Calu3 (cell line): ENCODE measurements at regions not wholly inside any gene's neighbourhood (a gene's known extent, or its start where the extent isn't known, plus 50 kb on each side); places are given as distances from the start of the nearest gene placed in this dataset.

Experiments used
- BruUV-seq: library from RNA; stranded (reverse); fragments of 400-500 nt; replicated peaks from 2 replicates; lab custom pipeline; 2021; lab: Mats Ljungman, UMichigan
- CTCF ChIA-PET: fragments of 300-600 bp; sonication (Branson Sonifier 250); formaldehyde crosslinking; loops from one replicate; lab custom pipeline; 2022; ENCODE audit warnings: antibody characterized with exemption; lab: Charles Lee
- DNase-seq: peaks from one replicate; pipeline ENCODE4 v3.0.0; 2022
- H3K27ac Mint-ChIP-seq: one replicate; pipeline ENCODE4 v1.8.0; 2022; ENCODE audit warnings: mixed read lengths; ENCODE audit not compliant: unreplicated experiment
- H3K27me3 Mint-ChIP-seq: one replicate; pipeline ENCODE4 v1.8.0; 2022; ENCODE audit warnings: mixed read lengths; ENCODE audit not compliant: unreplicated experiment
- H3K36me3 Mint-ChIP-seq: one replicate; pipeline ENCODE4 v1.8.0; 2022; ENCODE audit warnings: mild to moderate bottlenecking, moderate library complexity, mixed read lengths; ENCODE audit not compliant: insufficient read depth, unreplicated experiment
- H3K4me1 Mint-ChIP-seq: one replicate; pipeline ENCODE4 v1.8.0; 2022; ENCODE audit warnings: mild to moderate bottlenecking, low read depth, mixed read lengths; ENCODE audit not compliant: unreplicated experiment
- H3K4me3 Mint-ChIP-seq: one replicate; pipeline ENCODE4 v1.8.0; 2022; ENCODE audit warnings: mild to moderate bottlenecking, low read depth, moderate library complexity, mixed read lengths; ENCODE audit not compliant: unreplicated experiment
- H3K9me3 Mint-ChIP-seq: one replicate; pipeline ENCODE4 v1.8.0; 2022; ENCODE audit warnings: low read depth, mixed read lengths; ENCODE audit not compliant: unreplicated experiment
- CTCF ChIP-seq: fragments of 200-600 bp; IDR thresholded peaks from one replicate; pipeline ENCODE4 v1.8.0; 2022; ENCODE audit warnings: antibody characterized with exemption; ENCODE audit not compliant: unreplicated experiment
- intact Hi-C: fragments of 100-400 bp; cut with micrococcal nuclease; formaldehyde crosslinking; loops from one replicate; pipeline ENCODE4 v1.10.0; 2022; ENCODE audit not compliant: unreplicated experiment

DNA sequence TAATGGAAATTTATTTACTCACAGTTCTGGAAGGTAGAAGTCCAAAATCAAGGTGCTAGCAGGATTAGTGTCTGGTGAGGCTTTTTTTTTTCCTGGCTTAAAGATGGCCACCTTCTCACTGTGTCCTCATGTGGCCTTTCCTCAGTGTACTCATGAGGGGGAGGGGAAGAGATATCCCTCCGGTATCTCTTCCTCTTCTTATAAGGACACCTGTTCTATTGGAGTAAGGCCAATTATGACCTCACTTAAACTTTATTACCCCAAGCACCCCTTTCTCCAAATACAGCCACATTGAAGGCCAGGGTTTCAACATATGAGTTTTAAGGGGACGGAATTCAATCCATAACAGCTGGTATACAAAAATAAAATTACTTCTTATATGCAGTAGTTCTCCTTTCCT, 203.7 kb upstream of the C1orf87 start:
- H3K4me1 Mint-ChIP-seq, result peaks cover 40% of the 10 kb centered on the region
- TF ChIP-seq CTCF, result no peak
- no peak overlapping the region for H3K4me3 Mint-ChIP-seq
- H3K36me3 Mint-ChIP-seq, result no peaks in the 10 kb centered on the region
- no peak for DNase-seq
- H3K27me3 Mint-ChIP-seq, result no peaks in the 10 kb centered on the region
- no TSS peak for BruUV-seq
- intact Hi-C loops, result no loop called here
- no peak overlapping the region for H3K27ac Mint-ChIP-seq
- H3K9me3 Mint-ChIP-seq, result no peaks in the 10 kb centered on the region
- CTCF ChIA-PET, result no interaction called here

DNA sequence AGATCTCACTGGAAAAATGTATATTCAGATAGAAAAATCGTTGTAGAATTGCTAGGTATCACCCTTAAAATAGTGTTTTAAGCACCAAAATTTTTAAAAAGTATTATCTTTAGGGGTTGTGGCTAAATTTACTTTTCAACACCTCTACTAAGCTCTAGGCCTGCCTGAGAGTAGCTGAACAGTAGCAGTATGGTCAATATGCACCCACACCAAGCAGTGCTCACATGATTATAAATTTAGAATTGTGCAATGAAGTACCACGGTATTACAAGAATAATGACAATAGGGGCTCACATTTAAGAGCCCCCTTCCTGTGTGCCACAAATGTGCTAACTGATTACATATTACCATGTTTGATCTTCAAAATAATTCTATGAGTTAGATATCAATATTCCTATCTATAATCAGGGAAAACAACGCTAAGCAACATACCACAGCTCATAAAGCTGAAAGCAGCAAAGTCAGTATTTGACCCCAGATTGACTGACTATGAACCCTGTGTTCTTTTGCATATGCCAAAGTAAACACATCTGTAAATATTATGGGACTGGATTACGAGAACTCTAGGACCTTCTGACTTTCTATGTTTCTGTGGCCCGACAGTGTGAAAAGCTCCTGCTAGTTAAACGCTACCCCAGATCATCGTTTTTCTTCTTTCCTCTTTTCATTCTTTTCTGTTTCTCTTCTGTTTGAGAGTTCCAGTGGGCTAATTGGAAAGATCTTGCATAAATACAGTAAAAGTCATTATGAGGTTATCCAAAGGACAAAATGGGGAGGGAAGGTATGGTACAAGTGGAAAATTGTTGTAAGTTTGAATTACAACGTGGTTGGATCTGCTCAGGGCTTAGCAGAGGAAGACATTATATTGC, 201.1 kb upstream of the C1orf87 start:
- Mint-ChIP-seq H3K36me3 (no peaks in the 10 kb centered on the region), H3K27me3 (no peaks in the 10 kb centered on the region), H3K4me3 (no peak overlapping the region), H3K27ac (no peak overlapping the region), H3K4me1 (peaks cover 21% of the 10 kb centered on the region), H3K9me3 (no peaks in the 10 kb centered on the region)
- no TSS peak for BruUV-seq
- CTCF ChIA-PET, result interaction anchor here (0.7 kb wide), 1 partner anchor 29 kb away, joined by 3 read pairs; no protein-coding TSS in a partner anchor
- no peak for DNase-seq
- intact Hi-C loops, result no loop called here
- TF ChIP-seq CTCF, result no peak

DNA sequence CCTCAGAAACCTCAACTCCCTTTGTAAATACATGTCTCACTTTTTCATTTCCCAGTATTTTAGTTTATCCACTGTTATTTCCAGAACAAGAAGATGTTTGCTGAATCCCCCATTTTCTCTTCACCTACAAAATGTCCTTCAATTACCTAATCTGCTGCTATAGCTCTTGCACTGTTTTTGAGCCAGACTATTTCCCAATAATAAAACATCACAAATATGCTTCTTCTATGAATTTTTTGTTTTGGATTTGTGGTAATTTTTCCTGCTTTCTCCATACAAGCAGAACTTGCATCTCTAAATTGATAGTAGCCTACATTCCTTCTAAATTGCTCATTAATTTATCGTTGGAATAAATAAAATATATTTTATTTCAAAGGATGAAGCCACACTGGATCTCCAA, 199.6 kb upstream of the C1orf87 start:
- peaks cover 3% of the 10 kb centered on the region for H3K9me3 Mint-ChIP-seq
- H3K36me3 Mint-ChIP-seq, result no peaks in the 10 kb centered on the region
- H3K27me3 Mint-ChIP-seq, result no peaks in the 10 kb centered on the region
- no peak for TF ChIP-seq CTCF
- CTCF ChIA-PET, result no interaction called here
- no TSS peak for BruUV-seq
- no peak overlapping the region for H3K4me3 Mint-ChIP-seq
- peaks cover 18% of the 10 kb centered on the region for H3K4me1 Mint-ChIP-seq
- intact Hi-C loops, result no loop called here
- DNase-seq, result no peak
- H3K27ac Mint-ChIP-seq, result no peak overlapping the region

GRCh38 chr1:60271041-60271440, 197.5 kb upstream of the C1orf87 start:
- intact Hi-C loops, result no loop called here

More at GRCh38 chr1:60271041-60271440, 197.5 kb upstream of the C1orf87 start:
- H3K4me3 Mint-ChIP-seq, result no peak overlapping the region
- no TSS peak for BruUV-seq
- H3K36me3 Mint-ChIP-seq, result no peaks in the 10 kb centered on the region
- no peak for DNase-seq
- H3K27ac Mint-ChIP-seq, result no peak overlapping the region
- H3K4me1 Mint-ChIP-seq, result peaks cover 24% of the 10 kb centered on the region
- H3K27me3 Mint-ChIP-seq, result no peaks in the 10 kb centered on the region
- peaks cover 3% of the 10 kb centered on the region for H3K9me3 Mint-ChIP-seq
- CTCF ChIA-PET, result no interaction called here
- no peak for TF ChIP-seq CTCF
